ENCODE measurements at regions not wholly inside any gene's neighbourhood (a gene's known extent, or its start where the extent isn't known, plus 50 kb on each side); places are given as distances from the start of the nearest gene placed in this dataset.

DNA sequence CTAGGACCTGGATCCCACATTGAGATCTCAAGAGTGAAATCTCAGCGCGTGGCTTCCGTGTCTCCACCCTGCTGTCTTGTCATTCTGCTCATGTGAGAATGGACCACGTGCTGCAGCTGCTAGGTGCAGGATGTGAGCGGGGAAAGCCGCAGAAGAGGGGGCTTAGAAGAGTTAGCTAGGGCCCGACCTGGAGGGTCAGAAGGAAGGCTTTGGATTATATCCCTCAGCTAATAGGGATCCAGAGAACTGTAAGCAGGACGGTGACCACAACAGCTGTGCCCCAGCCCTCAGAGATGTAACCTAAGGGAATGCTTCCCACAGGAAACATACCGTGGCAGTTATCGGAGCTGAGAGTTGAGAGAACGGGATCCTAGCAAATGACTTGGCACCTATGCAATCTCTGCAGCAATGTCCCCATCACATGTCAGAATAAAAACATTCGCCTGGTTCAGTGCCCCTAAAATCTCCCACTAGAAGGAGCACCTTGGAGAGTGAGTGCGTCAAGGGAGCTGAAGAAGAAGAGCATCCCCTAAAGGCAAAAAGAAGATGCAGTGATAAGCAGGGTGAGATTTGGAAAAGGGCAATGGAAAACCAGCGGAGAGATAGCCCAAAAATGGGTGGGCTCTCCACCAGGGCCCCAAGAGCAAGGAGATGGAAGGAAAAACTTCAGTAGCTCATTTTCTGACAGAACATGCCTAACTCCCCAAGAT lies 76.9 kb upstream of the ST8SIA2 start:
- FAIRE-seq, result no peak
- no peak for DNase-seq (ENCODE audit: insufficient read length, low spot score)
- TF ChIP-seq, protein P1, sequence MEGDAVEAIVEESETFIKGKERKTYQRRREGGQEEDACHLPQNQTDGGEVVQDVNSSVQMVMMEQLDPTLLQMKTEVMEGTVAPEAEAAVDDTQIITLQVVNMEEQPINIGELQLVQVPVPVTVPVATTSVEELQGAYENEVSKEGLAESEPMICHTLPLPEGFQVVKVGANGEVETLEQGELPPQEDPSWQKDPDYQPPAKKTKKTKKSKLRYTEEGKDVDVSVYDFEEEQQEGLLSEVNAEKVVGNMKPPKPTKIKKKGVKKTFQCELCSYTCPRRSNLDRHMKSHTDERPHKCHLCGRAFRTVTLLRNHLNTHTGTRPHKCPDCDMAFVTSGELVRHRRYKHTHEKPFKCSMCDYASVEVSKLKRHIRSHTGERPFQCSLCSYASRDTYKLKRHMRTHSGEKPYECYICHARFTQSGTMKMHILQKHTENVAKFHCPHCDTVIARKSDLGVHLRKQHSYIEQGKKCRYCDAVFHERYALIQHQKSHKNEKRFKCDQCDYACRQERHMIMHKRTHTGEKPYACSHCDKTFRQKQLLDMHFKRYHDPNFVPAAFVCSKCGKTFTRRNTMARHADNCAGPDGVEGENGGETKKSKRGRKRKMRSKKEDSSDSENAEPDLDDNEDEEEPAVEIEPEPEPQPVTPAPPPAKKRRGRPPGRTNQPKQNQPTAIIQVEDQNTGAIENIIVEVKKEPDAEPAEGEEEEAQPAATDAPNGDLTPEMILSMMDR (IDR thresholded peaks at IDR 0.05; ENCODE audit: insufficient read depth, missing control alignments), result no peak

DNA sequence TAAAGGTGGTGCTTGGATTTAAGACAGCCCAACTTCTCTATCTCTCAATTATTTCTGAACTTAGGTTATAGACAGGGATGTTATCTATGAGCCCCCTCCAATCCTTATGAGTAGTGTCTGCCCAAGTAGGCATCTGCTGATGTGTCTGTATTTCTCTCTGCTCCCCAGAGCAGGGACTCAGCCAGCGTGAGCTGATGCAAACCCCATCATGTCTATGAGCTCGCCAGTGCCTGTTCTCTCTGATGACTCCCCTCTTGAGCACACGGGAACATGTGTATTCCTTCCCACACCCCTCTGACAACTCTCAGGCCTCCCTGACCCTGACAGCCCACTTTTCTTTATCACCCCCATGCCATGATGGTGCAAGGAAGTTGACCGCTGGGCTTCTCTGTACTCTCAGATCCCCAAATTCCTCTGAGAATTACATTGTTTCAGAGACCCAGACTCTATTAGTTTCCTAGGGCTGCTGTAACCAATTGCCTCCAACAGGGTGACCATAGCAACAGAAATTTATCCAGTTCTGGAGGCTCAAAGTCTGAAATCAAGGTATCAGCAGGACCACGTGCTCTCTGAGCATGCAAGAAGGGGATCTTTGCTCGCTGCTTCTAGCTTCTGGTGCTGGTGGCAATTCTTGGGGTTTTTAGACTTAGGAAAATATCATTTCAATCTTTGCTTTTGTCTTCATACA lies 73.5 kb upstream of the ST8SIA2 start:
- DNase-seq (ENCODE audit: insufficient read length, low spot score) (no peak), FAIRE-seq (no peak)
- TF ChIP-seq, protein P1 (IDR thresholded peaks at IDR 0.05; ENCODE audit: insufficient read depth, missing control alignments), result no peak

DNA sequence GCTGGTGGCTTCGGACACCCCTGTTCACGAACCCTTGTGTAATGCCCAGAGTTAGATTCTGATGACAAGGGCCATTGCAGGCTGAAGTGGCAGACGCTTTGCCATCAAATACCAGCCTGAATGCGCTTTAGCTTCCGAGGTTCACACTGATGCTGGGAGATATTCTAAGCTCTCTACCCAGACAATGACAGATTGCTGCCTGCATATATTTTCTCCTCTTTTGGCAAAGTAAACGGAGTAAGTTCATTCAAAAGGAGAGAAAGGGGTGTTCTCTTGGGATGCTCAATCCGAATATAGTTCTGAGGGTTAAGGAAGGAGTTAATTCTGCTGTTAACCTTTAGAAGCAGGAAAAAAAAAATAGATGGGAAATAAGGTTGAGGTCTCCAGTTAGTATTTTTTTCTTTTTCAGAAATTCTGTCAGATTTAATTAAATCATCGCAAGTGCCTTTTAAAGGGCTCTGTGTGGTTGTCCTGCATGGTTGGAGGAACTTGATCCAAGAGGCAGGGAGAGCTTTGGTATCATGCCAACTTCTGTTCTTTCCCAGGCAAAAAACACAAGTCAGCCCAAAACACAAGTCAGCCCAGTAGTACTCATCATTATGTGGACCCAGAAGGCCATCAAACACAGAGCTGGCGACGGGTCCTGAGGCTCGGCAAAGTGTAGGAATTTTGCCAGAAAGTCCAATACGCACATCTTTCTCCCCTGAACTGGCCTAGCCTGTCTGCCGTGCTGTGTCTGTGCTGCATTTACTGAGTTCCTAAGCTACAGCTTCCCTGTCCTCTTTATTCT lies 70.9 kb upstream of the ST8SIA2 start:
- DNase-seq (ENCODE audit: insufficient read length, low spot score) (no peak), FAIRE-seq (no peak)
- TF ChIP-seq, protein P1 (IDR thresholded peaks at IDR 0.05; ENCODE audit: insufficient read depth, missing control alignments), result no peak

DNA sequence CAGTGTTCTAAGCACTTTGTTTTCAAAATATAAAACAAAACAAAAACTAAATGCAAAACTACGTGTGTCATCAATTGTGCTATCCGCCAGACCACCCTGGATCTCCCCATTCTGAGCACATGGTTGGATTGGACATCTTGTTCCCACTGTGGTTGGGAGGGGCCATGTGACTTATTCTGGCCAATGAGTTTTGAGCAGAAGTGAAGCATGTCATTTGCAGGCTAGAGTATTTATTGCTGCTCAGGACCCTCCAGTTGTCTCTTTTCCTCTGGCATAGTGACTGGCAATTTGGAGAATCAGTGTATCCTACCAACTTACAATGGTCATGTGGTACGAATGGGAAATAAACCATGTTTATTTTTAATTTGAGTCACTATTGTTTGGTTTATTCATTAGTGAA lies 70.2 kb upstream of the ST8SIA2 start:
- DNase-seq (ENCODE audit: insufficient read length, low spot score) (no peak), FAIRE-seq (no peak)
- TF ChIP-seq, protein P1 (IDR thresholded peaks at IDR 0.05; ENCODE audit: insufficient read depth, missing control alignments), result no peak

DNA sequence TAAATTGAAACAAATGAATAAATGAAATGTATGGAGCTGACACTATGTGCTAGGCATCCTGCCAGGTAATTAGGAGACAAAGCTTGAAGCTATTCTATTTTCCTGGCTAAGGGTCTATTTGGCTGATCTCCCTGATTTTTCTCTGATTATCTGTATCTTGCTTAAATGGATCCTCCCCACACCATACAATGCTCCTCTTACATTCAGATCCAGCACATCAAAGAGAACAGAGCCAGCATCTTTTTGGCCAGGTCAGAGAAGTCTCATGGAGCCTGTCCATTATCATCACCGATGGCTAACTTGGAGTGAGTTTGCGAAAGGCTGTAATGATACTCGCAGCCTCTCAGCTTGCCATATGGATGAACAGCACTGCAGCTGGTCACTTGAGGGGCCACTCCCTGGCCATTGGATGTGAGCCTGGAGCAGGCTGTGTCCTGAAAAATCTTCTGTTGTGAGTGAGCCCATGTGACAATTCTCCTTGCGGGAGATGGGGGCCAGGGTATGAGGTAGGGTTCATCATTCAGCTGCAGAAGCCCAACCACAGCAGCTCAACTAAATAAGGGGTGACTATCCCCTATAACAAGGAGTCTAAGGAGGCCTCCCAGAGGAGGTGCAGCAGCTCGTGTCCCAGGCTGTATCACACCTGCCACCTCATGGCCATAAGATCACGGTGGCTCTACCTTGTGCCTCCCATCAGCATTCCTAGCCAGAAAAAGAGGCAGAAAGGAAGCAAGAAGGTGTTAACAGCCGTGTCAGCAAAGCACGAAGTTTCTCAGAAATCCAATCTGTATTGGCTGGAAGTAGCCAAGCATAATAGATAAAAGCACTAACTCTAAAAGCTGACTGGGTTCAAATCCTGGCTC lies 69.3 kb upstream of the ST8SIA2 start:
- TF ChIP-seq, protein P1 (IDR thresholded peaks at IDR 0.05; ENCODE audit: insufficient read depth, missing control alignments), result no peak
- FAIRE-seq, result no peak
- no peak for DNase-seq (ENCODE audit: insufficient read length, low spot score)

DNA sequence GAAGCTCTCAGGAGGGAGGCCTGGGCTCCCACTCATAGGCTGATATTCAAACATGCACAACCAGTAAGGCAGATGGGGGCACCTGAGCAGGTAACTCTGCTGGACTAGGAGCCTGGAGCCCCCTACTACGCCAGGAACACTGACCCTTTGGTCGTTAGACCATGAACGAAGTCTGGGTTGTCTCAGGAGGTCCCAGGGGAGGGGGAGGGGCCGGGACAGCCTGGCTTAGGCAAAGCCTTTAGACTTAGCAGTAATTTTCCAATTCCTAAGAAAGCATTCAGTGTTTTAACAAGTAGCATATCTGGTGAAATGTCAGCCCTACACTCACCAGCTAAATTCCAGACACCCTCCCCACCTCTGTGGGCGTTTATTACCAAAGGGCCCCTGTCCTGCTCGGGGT lies 67.4 kb upstream of the ST8SIA2 start:
- DNase-seq (ENCODE audit: insufficient read length, low spot score) (no peak), FAIRE-seq (no peak)
- TF ChIP-seq, protein P1 (IDR thresholded peaks at IDR 0.05; ENCODE audit: insufficient read depth, missing control alignments), result no peak
